HG03460 (cell line): ENCODE measurements at regions not wholly inside any gene's neighbourhood (a gene's known extent, or its start where the extent isn't known, plus 50 kb on each side); places are given as distances from the start of the nearest gene placed in this dataset.

Experiments used
- ATAC-seq: cut with Tn5 transposase; IDR thresholded peaks from one replicate; pipeline ENCODE4 v1.9.1; 2021; ENCODE audit not compliant: unreplicated experiment

DNA sequence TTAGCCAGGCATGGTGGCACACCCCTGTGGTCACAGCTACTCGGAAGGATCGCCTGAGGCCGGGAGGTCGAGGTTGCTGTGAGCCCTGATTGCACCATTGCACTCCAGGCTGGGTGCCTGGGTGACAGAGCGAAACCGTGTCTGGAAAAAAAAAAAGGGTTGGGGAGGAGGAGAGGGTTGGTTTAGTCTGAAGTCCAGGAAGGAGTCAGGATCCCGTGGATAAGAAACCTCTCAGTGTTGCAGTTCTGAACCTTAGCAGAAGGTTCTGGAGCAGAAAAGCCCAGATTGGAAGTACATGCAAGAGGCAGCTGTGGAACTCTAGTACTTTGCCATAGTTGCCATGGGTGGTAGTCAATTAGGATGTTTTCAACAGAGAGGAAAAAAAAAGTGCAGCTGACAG, 125.2 kb upstream of the CPEB4 start:
- ATAC-seq, result no peak

DNA sequence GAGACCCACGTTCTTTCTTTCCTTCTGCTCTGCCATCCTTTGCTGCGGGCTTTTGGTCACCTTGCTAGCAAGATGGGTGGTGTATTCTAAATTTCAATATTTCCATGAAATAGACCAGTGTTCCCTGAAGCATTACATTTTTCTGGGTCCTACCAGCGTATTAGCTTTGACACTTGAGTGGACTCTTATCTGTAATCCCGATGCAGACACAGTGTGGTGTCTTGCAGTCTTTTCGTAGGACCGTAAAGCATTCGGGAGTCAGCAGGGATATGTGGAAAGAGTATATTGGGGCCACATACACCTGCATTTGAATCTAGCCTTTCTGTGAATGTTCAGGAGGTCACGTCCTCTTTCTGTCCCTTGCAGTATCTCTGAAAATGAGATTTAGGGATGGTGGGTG, 124.7 kb upstream of the CPEB4 start:
- ATAC-seq, result no peak

DNA sequence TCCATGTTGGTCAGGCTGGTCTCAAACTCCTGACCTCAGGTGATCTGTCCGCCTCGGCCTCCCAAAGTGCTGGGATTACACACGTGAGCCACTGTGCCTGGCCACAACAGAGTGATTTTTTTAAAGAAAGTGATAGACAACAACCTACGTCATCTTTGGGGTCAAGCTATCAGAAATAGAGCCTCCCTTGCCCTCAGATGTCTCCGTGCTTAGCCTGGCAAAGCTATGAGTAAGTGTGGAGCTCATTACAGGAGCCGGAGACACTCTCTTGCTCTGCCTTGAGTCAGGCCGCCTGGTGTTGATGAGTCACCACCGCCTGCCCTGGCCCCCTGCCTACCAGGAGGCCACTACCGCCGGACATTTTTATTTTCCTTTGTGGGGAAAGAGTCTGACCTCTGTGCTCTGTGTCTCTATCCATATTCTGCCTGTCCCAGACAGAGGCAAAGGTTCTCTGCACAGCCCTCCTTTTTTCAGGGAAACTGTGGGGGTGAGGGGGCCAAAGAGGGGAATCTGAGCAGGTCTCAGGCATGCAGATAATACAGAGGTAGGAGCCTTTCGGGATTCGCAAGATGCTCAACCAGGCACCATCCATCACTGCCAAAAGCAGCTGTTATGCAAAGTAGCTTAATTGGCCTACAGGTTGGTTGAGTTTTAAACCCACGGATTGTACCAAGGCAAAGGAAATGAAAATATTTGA, 123.7 kb upstream of the CPEB4 start:
- no peak for ATAC-seq

DNA sequence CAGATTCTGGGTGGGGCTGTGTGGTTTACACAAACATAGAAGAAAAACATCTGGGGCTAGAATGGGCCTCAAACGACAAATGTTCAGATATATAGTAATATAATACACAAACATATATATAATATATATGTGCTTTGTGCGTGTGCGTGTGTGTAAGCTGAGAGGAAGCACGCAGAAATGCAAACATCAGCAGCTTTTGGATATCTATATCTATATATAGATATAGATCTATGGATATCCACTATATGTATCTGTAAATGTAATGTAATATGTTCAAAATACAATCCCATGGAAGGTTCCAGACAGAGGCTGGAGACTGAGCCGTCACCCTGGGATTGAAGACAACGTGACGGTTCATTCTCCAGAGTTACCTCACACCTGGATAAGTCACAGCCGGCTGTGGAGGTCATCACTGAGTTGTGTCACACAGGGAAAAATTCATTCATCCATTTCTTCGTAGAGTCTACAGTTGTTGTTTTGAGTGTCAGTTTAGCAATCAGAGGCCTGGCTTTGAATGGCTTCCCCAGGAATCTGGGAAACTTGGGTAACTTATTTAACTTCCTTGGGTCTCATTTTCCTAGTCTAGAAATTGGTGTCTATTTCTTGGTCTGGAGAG, 123.0 kb upstream of the CPEB4 start:
- no peak for ATAC-seq

DNA sequence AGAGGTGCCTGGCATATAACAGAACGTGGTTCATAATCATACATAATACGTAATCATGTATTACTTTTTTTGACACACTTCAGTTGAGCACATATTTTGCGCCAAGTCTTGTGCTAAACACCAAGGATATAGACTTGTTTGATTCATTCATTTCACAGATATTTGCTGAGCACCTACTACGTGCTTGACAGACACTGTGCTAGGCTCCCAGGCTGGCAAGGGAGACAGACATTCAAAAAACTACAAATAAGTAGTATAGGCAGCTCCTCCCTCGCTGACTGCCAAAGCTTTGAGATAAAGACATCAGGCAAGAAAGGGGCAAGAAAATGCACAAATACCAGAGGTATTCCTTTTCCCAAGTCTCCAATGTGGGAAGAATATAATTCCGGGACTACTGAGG, 122.5 kb upstream of the CPEB4 start:
- no peak for ATAC-seq

DNA sequence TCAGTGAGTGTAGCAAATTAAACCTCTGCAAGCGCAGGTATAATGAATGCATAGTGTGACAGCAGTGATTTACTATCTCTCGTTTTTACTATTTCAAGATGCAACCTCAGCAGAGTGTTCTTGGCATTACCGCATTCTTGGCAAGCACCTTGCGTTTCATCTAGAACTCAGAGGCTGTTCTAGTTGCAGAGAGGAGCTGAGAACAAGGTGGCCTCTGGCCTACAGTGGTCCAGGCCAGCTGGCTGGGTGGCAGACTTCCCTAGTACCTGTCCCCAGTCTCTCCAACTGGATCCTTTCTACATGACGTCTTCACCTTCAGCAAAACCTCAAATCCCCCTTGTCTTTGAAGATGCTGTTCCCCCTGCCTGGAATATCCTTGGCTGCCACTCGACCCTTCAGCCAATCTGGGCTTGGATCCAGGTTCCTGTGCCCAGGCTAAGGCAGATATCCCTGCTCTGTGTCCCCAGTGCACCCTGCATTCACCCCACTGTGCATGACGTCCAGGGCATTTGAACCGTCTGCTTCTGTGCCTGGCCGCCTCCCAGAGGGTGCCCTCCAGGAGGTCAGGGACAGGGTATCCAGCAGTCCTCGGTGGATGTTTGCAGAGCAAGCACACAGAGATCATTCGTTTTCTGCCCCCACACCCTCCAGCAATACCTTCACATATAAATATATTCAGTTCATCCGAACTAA, 120.4 kb upstream of the CPEB4 start:
- no peak for ATAC-seq

DNA sequence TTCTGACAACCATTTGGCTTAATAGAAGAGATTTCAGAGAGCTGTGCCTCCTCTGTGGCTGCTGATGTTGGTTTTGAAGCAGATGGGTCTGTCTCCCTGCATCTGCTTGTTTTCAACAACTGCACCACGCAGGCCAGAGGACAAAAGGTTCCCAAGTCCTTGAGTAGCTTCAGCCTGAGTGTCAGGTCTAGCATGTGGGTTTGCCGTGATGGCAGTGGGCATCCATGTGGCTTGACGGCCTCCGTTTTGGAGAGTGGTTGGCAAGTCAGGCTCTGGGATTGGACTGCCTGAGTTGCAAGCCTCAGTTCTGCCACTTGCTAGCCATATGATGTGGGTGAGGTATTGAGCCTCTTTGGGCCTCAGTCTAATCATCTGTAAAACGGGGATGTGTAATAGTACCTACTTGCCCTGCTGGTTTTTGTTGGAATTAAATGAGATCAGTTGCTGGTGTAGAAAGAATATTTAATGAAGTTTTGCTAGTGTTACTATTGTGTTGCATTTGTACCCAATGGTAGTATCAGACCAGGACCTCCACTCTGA, 119.8 kb upstream of the CPEB4 start:
- ATAC-seq, result no peak

DNA sequence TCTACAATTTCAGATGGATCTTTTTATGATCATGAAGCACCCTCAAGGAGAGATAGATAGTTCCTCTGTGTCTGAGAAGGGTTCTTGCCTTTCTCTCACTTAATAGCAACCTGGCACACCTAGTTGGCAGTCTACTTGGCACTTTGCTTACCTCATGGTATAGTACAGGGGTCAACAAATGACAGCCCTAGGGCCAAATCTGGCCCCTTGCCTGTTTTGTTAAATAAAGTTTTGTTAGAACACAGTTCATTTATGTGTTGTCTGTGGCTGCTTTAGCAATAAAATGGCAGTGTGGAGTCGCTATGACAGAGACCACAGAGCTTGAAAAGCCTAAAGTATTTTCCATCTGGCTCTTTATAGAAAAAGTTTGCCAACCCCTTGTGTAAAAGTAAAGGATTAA, 119.3 kb upstream of the CPEB4 start:
- ATAC-seq, result no peak

DNA sequence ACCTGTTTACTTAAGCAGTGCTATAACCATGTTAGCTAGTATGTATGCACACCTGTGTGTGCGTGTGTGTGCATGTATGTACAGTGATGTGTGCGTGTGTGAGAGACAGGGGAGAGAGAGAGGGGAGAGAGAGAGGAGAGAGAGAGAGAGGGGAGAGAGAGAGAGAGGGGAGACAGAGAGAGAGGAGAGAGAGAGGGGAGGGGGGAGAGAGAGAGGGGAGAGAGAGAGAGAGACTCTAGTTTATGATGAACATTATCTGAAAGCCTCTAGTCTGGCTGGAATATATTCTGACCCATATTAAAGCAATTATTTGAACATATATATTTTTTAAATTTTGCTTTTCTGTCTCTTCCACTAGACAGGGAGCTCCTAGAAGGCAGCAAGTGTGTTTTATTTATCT, 117.5 kb upstream of the CPEB4 start:
- no peak for ATAC-seq

DNA sequence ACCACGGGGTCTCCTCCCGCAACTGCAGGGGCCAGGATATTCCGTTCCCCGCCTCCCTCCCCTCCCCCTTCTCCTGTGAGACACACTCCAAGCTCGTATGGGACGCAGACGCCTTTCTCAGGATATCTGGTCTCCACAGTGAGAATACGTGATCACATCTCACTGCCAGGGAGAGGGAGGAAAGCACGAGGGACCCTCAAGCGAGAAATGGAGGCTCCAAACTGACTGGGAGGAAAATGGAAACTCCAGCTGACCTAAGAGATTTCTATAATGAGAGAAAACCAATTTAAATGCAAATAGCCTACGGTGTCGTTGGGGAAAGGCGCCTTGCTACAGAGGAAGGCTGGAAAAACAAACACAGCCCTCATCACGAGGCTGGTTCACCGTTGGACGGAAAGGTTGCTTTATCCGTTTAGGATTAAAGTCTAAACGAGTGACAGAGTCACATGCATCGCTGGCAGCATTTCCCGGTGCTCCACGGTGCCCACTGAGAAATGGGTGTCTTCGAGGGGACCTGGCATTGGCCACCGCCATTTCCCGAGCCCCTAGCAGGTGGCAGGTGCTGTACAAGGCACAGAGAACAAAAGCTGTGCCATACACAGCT, 116.9 kb upstream of the CPEB4 start:
- no peak for ATAC-seq

DNA sequence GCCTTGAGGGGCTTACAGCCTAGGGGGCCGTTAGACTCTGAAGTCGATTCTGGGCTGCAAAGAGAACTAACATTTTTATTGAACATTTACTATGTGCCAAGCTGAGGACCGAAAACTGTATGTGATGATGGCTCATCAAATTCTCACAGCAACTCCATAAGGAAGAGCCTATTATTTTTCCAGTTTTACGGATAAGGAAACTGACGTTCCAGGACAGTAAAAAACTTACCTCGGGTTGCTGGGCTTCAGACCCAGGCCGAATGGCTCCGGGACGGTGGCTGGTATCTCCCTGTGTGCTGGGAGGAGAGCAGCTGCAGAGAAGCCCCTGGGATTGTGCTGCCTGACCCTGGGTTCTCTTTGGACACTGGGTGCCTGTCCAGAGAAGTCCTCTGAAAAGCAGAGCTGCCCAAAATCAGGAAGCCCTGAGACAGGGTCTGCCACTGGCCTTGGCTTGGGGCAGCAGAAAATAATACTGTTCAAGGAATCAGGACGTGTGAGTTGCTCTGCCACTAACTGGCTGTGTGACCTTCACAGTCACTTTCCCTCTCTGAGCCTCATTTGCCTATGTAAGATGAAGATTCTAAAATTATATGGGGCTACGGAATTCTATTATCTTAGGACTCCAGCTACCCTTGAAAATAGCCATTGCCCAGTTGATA, 116.3 kb upstream of the CPEB4 start:
- no peak for ATAC-seq

DNA sequence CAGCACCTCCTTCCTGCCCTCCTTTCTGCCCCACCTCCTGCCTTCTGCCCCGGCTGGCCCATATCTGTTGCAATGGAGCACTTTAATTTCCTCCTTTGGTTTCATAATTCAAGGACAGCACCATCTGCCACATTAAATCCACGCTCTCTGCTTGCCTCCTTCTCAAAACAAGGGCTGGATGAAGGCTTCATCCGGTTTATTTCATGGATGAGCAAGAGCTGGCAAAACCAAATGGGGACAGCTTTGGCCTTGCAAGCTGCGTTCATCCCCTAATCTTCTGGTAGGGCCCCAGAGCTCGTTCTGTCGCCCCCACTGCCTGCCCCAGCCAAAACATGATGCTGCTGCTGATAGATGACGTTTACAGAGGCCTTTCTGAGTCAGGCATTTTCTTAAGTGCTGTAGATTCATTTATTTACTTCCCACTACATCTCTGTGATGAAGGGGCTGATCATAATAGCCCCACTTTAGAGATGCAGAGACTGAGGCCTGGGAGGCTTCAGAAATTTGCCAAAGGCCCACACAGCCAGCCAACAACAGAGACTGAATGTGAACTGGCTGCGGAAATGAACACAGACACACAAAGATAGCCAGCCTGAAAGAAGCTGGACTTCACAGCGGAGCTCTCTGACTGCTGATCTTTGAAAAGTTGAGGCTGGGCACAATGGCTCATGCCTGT, 115.6 kb upstream of the CPEB4 start:
- no peak for ATAC-seq

DNA sequence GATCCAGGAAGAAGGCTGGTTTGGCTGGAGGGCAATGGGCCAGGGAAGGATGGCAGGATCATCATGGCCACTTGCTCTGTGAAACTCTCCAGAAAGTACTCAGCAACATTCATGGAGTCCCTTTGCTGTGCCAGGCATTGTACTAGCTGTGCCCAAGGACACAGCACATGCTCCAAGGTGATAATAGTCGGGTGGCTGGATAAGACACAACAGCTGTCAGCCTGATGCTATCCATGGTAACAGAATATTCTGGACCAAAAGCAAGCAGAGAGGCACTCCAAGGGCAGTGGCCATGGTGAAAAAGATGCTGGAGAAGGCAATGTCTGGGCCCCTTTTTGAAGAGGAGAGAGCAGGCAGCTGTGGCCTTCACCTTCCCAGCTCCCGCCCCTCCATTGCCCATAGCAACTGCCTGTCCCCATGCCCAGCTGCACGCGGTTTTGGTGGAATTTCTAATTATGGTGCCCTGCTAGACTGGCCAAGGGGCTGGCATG, 113.8 kb upstream of the CPEB4 start:
- ATAC-seq, result no peak

DNA sequence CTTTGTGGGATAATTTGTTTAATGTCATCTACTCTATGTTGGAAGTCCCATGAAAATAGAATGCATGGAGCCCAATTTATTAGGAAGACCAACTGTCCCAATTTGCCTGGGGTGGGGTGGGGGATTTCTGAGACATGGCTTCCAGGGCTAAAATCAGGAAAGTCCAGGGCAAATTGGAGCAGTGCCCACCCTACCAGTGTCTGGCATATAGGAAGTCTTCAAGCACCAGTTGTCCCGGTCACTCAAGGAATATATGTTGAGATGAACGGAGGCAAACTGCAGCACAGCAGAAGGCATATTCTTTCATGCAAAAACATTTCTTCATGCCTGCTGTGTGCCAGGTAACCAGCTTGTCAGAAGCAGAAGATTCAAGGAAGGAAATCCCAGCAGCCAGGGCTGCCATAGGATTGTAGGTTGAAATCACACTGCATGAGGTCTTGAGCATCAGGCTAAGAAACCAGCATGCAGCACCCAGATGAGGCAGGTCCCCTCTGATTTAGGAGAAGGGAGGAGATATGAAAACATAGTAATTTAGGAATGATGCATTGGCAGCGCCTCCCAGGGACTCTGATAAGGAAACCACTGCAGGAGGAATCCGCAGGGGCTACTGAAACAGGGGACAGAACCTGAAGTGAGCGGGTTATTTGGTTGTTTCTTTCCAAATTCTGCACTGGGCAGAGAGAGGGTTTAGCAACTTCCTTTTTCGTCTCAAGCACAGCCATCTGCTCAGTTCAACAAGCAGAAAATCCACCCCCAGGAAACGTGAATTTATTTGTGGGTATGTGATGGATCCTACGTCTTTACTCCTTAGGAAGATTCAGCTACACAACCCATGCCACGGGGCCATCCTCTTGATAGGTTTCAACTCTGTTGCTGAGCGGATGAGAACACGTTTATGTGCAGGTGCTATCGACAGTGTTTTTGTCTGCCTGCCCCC, 112.6 kb upstream of the CPEB4 start:
- ATAC-seq, result no peak

DNA sequence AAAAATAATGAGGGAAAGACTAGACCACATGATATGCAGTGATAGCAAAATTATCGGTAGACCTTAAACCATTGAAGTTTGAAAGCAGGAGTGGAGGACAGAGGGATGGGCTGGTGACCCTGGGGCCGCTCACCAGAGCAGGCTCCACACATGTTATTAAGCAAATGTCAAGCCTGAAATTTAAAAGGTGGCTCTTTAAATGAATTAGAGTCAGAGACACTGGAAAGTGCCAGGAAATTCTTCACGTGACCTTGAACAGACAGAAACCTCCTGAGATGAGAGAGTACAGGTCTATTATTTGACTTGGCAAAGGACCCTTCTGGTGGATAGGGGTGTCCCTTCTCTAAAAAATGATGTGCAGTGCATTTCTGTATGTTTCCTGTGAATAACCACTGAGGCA, 111.0 kb upstream of the CPEB4 start:
- no peak for ATAC-seq

DNA sequence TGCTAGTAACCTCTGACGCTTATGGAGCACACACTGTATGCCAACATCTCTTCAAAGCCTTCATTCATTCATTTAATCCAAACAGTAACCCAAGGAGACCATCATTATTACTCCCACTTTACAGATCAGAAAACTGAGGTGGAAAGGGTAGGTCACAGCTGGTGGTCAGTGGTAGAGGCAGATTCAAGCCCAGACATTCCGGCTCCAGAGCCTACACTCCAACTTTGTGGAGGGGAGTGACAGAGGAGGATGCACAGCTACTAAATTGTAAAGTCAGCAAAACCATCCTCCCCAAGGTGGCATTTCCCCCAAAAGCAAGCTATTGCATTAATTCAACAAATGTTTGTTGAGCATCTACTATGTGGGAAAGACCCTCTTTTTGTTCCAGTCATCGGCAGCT, 110.5 kb upstream of the CPEB4 start:
- no peak for ATAC-seq

DNA sequence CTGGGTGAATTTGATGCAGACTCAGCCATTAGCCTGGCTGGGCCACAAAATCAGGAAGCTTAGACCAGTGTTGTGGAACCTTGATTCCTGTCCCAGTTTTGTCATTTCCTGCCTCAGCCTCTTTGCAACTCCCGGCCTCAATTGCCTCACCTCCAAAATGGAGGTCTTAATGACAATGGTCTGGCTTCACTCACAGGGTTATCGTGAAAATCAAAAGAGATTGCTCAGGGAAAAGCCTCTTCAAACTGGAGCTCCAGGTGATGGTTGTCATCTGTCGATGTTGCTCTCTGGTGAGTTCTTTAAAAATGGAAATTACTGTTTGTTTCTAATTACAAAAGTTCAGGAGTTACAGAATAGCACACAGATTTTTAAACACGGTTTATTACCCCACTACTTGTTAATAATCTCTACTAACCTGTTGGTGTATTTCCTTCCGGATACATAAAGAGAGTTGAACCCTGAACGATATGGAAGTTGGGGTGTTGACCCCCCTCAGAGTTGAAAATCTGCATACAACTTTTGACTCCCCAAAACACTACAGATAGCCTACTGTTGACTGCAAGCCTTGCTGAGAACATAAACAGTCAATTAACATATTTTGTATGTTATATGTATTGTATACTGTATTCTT, 109.9 kb upstream of the CPEB4 start:
- ATAC-seq, result no peak

DNA sequence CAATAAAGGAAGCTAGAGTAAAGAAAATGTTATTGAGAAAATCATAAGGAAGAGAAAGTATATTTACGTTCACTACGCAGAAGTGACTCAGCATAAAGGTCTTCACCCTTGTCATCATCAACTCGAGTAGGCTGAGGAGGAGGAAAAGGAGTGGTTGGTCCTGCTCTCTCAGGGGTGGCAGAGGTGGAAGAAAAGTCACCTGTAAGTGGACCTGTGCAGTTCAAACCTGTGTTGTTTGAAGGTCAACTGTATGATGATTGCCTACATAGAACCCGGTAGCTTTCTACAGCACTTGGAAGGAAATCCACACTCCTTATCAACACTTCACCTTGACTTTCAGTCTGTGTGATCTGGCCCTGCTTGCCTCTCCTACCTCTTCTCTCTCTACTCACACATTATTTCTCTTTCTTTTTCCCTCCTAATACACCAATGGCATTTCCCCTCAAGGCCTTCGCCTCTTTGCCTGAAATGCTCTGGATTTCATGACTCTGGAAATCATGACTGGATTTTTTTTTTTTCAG, 109.3 kb upstream of the CPEB4 start:
- ATAC-seq, result no peak
